GM06990 (cell line): ENCODE measurements at regions not wholly inside any gene's neighbourhood (a gene's known extent, or its start where the extent isn't known, plus 50 kb on each side); places are given as distances from the start of the nearest gene placed in this dataset.
"Not testable (repeated sequence)": the region's sequence is repeated elsewhere in the genome, so short reads cannot be mapped to it uniquely, and the experiment has no call there.

ENCODE experiments used
- DNase-seq: peaks from one replicate; pipeline ENCODE4 v3.0.0-alpha.2; 2011; ENCODE audit not compliant: insufficient read length; ENCODE audit errors: extremely low read depth
- H3K27me3 ChIP-seq: replicated peaks from 2 replicates; pipeline ENCODE4 v1.6.0; 2011; ENCODE audit warnings: low read length; ENCODE audit not compliant: control insufficient read depth, insufficient read depth
- H3K36me3 ChIP-seq: 2 replicates; pipeline ENCODE4 v1.5.1; 2011; ENCODE audit warnings: low read length; ENCODE audit not compliant: control insufficient read depth, insufficient read depth
- H3K4me3 ChIP-seq: replicated peaks from 2 replicates; pipeline ENCODE4 v1.5.1; 2011; ENCODE audit warnings: low read depth, mild to moderate bottlenecking, control low read depth, low read length
- CTCF ChIP-seq: IDR thresholded peaks from 2 replicates; pipeline ENCODE4 v1.5.1; 2011; ENCODE audit warnings: low read length, control low read depth, mild to moderate bottlenecking, inconsistent platforms; ENCODE audit not compliant: insufficient read depth, poor library complexity, severe bottlenecking

- no peak for TF ChIP-seq CTCF
- no peaks in the 10 kb centered on the region for H3K36me3 ChIP-seq
- H3K27me3 ChIP-seq = no peaks in the 10 kb centered on the region
- no peak for DNase-seq
- H3K4me3 ChIP-seq = no peak overlapping the region
Measured at GRCh38 chr4:112708772-112709171, 71.8 kb downstream of the LARP7 start.

- Histone ChIP-seq H3K36me3 (no peaks in the 10 kb centered on the region), H3K4me3 (no peak overlapping the region), H3K27me3 (no peaks in the 10 kb centered on the region)
- no peak for TF ChIP-seq CTCF
- no peak for DNase-seq
Measured at GRCh38 chr4:112714922-112715901, 78.3 kb downstream of the LARP7 start.

GRCh38 chr4:112717856-112718255 lies 80.9 kb downstream of the LARP7 start:
- no peak for DNase-seq
- no peak for TF ChIP-seq CTCF
- H3K27me3 ChIP-seq = no peaks in the 10 kb centered on the region
- no peak overlapping the region for H3K4me3 ChIP-seq
- no peaks in the 10 kb centered on the region for H3K36me3 ChIP-seq

GRCh38 chr4:112721627-112722026 lies 84.7 kb downstream of the LARP7 start:
- Histone ChIP-seq H3K27me3 (no peaks in the 10 kb centered on the region), H3K4me3 (no peak overlapping the region), H3K36me3 (no peaks in the 10 kb centered on the region)
- no peak for TF ChIP-seq CTCF
- DNase-seq = no peak

- H3K36me3 ChIP-seq = no peaks in the 10 kb centered on the region
- no peaks in the 10 kb centered on the region for H3K27me3 ChIP-seq
- H3K4me3 ChIP-seq = no peak overlapping the region
- DNase-seq = no peak
- TF ChIP-seq CTCF = no peak
Measured at GRCh38 chr4:112726041-112726440, 89.1 kb downstream of the LARP7 start.

GRCh38 chr4:112727728-112728127 lies 90.8 kb downstream of the LARP7 start:
- not testable (repeated sequence) for H3K4me3 ChIP-seq, H3K27me3 ChIP-seq, DNase-seq, H3K36me3 ChIP-seq
